Tongue (tissue), 1 donor: ENCODE measurements at regions not wholly inside any gene's neighbourhood (a gene's known extent, or its start where the extent isn't known, plus 50 kb on each side); places are given as distances from the start of the nearest gene placed in this dataset.
A peak's percentile ranks its signal among the peaks of the same experiment; 100 is the strongest.
"Not testable (repeated sequence)": the region's sequence is repeated elsewhere in the genome, so short reads cannot be mapped to it uniquely, and the experiment has no call there.

Source experiments
- DNase-seq: peaks from one replicate; pipeline ENCODE4 v3.0.0-alpha.2; 2015

DNA sequence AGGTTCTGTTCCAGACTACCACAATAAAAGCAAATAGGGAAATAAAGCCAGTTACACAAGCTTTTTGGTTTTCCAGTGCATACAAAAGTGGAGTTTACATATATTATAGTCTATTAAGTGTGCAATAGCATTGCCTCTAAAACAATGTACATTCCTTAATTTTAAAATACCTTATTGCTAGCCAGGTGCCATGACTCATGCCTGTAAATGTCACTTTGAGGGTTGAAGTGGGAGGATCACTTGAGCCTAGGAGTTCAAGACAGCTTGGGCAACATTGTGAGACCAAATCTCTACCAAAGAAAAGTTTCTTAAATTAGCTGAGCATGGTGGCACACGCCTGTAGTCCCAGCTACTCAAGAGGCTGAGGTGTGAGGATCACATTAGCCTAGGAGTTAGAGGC lies 52.9 kb upstream of the IMP4 start:
- no peak for DNase-seq

DNA sequence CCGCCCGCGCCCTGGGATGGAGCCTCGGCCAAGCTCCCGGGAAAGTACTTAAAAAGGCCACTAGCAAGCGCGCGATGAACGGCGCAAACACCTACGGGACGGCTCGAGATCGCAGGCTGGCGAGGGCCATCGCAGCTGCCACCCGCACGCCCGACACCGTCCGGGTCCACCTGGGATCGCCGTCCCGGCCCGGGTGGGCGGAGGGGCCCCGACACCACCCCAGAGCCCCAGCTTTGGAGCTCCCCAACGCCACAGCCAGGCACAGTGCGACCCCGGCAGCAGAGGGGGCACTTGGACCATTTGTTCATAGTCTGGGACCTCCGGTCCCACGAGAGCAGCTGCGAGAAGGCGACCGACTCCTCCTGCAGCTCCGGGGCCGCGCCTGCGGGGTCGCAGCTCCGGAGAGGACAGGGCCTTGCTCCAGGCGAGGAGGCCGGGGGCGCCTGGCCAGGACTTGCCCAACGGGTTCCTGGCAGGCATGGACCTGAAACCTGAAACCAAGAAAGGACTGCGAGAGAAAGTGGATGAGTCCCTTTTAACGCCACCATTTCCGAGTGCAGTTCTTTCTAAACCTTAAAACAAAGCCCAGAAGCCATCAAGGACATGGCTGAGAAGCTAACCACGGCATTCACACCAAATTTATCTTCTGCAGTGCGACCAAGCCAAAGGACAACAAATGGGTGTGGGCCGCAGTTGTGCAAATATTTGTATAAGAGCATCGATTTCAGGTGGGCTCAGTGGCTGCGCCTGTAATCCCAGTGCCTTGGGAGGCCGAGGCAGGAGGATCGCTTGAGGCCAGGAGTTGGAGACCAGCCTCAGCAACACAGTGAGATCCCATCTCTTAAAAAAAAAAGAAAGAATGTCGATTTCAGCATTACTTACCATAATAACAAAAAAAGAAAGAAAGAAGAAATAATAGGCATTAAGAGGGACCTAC lies 54.0 kb upstream of the IMP4 start:
- no peak for DNase-seq

GRCh38 chr2:130287656-130288026 lies 55.1 kb upstream of the IMP4 start:
- DNase-seq = no peak

GRCh38 chr2:130286983-130287655 lies 55.6 kb upstream of the IMP4 start:
- no peak for DNase-seq

GRCh38 chr2:130283341-130283869 lies 59.3 kb upstream of the IMP4 start:
- DNase-seq = not testable (repeated sequence)

- DNase-seq = not testable (repeated sequence)
Observed at GRCh38 chr2:130279551-130279950, 63.1 kb upstream of the IMP4 start.

- not testable (repeated sequence) for DNase-seq
Observed at GRCh38 chr2:130268333-130268732, 70.1 kb upstream of the TUBA3E start.

DNA sequence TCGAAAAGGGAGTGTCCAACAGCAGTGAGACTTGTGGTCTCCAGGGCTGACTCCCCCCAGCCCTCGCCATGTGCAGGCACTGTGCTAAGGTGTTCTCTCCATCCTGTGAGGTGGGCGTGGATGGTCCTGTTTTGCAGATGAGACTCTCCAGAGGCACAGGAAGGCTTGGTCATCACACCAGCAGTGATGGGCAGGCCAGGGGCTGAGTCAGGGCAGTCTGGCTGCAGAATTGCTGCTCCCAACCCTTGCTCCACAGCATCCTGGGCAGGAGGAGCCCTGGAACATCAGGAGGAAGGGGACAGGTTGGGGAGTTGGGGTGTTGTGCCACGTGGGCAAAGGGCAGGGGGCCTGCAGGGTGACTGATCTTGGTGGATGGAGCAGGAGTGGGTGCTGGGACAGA lies 69.3 kb upstream of the TUBA3E start:
- DNase-seq = not testable (repeated sequence)

DNA sequence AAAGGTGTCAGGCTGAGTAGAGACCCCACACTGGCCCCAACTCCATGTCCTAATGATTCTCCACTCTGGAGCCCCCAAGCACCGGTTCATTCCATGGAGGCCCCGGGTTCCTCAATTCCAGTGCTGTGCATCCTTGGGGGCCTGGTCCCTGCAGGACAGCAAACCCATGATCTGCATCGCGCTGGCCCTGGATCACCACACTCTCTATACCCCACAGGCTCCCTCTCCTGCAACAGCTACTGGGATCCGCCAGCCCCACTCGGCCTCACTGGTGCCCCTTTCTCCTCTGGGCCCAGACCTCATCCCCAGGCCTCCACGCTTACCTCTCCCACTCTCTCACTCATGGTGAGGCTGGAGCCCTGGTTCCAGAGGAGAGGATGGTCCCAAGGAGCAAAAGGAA lies 68.6 kb upstream of the TUBA3E start:
- not testable (repeated sequence) for DNase-seq

GRCh38 chr2:130265570-130266247 lies 67.5 kb upstream of the TUBA3E start:
- not testable (repeated sequence) for DNase-seq

GRCh38 chr2:130264901-130265320 lies 66.7 kb upstream of the TUBA3E start:
- not testable (repeated sequence) for DNase-seq

- no peak for DNase-seq
Observed at GRCh38 chr2:130264501-130264900, 66.3 kb upstream of the TUBA3E start.

DNA sequence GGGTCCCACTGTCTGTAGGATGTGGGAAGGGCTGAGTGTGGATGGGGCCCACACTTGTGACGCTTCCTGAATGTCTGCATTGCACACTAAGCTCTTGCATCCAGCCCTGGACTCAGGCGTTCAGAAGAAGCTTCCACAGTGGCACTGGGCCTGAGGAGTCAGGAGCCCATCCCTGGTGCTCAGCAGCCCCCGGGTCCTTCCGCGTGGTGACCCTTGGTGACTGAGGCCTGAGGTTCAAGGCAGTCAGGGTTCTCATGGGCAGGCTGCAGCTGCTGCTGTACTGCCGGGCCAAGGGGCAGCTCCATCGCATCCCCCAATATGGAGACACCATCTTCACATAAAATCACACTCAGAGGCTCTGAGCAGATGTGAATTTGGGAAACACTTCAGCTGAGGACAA lies 65.8 kb upstream of the TUBA3E start:
- DNase-seq = no peak

DNA sequence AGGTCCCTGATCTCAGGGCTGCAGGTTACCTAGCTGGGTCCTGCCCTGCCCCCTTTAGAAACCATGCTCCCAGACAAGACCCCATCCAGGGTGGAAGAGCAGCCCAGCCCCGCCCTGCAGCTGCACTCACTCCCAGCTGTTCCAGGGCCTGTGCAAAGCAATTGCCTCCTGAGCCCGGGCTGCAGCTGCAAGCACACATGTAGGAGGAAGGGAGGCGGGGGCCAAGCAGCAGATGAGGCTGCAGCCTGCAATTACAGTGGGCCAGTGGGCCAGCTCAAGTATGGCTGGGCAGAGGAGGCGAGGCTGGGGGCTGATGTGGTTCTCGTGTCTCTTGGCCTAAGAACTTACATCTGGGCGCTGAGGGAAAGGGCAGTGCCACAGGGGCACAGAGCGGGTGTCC lies 65.4 kb upstream of the TUBA3E start:
- DNase-seq = peak; percentile 84

DNA sequence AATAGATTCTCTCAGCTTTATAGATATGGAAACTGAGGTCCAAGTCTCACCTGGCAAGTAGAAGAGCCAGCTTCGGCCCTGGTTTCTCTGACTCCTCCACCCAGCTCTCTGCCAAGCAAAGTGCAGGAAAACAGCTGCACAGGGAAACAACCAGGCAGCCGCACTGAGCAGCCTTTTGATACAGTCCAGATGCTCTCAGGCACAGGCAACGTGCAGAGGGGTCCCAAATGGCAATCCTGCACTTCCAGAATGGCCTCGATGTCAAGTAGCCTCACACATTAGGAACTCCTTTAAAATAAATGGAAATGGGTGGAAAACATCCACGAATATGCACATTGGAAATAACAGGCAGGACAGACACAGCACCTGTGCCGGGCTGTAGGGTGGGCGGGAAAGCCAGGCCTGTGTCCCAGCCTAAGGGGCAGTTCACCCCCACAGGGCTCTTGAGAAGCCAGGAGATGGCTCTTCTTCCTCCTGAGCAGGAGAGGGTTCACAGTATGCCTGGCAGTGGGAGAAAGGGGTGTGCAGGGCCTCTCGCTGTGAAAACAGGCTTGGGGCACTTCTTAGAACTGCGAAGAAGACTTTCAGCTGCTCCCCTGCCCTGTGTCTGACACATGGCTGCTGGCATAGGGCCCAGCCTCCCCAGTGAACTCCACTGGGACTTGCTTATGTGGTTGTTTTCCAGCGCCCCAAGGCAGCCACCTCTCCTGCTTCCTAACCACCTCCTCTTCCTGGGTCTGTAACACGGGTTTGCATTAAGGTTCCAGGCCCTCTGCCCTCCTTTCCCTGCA lies 63.9 kb upstream of the TUBA3E start:
- peak; percentile 82 for DNase-seq

DNA sequence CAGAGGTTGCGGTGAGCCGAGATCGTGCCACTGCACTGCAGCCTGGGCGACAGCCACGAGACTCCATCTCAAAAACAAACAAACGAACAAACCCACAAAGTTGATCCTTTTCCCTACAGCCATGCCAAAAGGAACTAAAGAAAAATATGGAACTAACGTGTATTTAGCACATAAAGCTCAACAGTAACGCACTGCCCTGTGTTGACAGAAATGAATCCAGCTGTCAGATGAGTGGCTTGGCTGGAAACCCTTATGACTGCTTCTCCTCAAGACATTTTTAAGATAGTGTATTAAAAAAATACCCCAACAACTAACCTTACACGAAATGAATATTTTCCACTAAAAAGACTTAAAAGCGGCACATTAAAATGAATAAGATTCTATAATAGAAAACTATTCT lies 62.9 kb upstream of the TUBA3E start:
- peak; percentile 60 for DNase-seq

GRCh38 chr2:130259594-130259993 lies 61.4 kb upstream of the TUBA3E start:
- no peak for DNase-seq

DNA sequence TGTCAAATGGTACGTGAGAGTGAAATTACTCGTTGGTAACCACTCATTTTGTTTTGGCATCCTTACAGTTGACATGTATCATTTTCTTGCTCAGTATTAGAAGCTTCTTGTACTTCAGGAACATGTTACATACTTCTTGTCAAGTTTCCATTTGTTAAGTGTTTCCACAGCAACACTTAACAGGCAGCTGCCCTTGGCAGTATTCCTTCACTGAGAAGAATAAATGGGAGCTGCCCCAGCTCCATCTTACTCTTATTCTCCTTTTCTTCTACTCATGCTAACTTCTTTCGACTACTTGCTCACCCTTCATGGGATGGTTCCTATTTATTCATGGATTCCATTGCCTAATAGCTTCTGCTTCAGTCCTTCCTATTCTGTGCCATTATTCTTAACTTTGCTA lies 60.1 kb upstream of the TUBA3E start:
- DNase-seq = peak; percentile 63

GRCh38 chr2:130252880-130253645 lies 54.8 kb upstream of the TUBA3E start:
- DNase-seq = peak; percentile 35

DNA sequence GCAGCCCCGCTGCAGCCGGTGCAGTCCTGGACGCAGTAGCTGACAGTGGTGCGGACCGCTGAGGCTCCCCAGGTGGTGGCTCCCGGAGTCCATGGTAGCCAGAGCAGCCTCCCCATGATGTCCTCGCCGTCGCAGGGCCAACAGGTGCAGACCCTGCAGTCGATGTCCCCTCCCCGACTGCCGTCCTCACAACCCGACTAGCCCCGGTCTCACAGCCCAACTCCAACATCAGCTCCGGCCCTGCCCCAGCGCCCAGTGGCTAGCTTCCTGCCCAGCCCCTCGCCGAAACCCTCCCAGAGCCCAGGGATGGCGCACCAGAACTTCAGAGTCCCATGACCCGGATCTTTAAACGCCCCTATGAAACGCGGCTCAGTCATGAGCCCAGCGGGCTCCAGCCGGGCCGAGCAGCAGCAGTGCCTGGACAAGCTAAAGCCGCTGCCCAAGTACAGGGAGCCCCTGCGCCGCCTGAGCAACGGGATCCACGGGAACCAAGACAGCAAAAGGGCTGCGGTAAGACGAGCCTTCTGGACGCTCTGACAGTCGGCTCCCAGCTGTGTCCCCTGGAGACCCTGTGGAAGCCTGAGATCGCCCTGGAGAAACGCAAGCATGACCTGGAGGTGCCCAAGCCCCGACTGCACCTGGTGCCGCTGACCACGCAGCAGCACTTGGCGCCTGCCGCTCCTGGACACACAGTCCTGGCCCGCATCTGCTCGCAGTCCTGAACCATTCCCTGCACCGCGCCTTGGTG lies 53.8 kb upstream of the TUBA3E start:
- DNase-seq = peak; percentile 10
